ENCODE measurements at regions not wholly inside any gene's neighbourhood (a gene's known extent, or its start where the extent isn't known, plus 50 kb on each side); places are given as distances from the start of the nearest gene placed in this dataset.
"Not testable (repeated sequence)": the region's sequence is repeated elsewhere in the genome, so short reads cannot be mapped to it uniquely, and the experiment has no call there.

- TF ChIP-seq, protein P1, sequence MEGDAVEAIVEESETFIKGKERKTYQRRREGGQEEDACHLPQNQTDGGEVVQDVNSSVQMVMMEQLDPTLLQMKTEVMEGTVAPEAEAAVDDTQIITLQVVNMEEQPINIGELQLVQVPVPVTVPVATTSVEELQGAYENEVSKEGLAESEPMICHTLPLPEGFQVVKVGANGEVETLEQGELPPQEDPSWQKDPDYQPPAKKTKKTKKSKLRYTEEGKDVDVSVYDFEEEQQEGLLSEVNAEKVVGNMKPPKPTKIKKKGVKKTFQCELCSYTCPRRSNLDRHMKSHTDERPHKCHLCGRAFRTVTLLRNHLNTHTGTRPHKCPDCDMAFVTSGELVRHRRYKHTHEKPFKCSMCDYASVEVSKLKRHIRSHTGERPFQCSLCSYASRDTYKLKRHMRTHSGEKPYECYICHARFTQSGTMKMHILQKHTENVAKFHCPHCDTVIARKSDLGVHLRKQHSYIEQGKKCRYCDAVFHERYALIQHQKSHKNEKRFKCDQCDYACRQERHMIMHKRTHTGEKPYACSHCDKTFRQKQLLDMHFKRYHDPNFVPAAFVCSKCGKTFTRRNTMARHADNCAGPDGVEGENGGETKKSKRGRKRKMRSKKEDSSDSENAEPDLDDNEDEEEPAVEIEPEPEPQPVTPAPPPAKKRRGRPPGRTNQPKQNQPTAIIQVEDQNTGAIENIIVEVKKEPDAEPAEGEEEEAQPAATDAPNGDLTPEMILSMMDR (IDR thresholded peaks at IDR 0.05), result not testable (repeated sequence)
- not testable (repeated sequence) for TF ChIP-seq MAX (CRISPR knock-in tag; IDR thresholded peaks at IDR 0.05); SP1 (CRISPR knock-in tag; conservative IDR thresholded peaks at IDR 0.05)
Observed at GRCh38 chr11:49354536-49354935, 146.1 kb upstream of the FOLH1 start.
